ENCODE measurements at regions not wholly inside any gene's neighbourhood (a gene's known extent, or its start where the extent isn't known, plus 50 kb on each side); places are given as distances from the start of the nearest gene placed in this dataset.
"Not testable (repeated sequence)": the region's sequence is repeated elsewhere in the genome, so short reads cannot be mapped to it uniquely, and the experiment has no call there.

DNA sequence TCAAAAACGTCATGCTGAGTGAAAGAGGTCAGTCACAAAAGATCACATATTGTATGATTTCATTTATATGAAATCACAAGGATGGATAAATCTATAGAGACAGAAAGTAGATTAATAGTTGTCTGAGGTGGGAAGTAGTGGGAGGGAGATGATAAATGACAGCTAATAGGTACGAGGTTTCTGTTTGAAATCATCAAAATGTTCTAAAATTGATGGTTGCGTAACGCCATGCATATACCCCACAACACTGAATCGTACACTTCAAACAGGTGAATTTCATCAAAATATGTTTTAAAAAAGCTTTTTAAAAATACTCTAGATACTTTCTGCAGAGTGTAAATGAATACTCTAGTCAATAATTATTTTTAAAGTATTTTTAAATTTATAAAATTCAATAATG is 303.0 kb upstream of the STAC start:
- in situ Hi-C loops (cut with MboI; ENCODE audit: low pct_unique_long_range_greater_than_20kb, low sequenced_read_pairs, unreplicated experiment): no loop called here
- TF ChIP-seq, protein P1, sequence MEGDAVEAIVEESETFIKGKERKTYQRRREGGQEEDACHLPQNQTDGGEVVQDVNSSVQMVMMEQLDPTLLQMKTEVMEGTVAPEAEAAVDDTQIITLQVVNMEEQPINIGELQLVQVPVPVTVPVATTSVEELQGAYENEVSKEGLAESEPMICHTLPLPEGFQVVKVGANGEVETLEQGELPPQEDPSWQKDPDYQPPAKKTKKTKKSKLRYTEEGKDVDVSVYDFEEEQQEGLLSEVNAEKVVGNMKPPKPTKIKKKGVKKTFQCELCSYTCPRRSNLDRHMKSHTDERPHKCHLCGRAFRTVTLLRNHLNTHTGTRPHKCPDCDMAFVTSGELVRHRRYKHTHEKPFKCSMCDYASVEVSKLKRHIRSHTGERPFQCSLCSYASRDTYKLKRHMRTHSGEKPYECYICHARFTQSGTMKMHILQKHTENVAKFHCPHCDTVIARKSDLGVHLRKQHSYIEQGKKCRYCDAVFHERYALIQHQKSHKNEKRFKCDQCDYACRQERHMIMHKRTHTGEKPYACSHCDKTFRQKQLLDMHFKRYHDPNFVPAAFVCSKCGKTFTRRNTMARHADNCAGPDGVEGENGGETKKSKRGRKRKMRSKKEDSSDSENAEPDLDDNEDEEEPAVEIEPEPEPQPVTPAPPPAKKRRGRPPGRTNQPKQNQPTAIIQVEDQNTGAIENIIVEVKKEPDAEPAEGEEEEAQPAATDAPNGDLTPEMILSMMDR (IDR thresholded peaks at IDR 0.05; ENCODE audit: extremely low read depth, insufficient read depth, missing control alignments): no peak
- no peak for DNase-seq (ENCODE audit: low spot score)

DNA sequence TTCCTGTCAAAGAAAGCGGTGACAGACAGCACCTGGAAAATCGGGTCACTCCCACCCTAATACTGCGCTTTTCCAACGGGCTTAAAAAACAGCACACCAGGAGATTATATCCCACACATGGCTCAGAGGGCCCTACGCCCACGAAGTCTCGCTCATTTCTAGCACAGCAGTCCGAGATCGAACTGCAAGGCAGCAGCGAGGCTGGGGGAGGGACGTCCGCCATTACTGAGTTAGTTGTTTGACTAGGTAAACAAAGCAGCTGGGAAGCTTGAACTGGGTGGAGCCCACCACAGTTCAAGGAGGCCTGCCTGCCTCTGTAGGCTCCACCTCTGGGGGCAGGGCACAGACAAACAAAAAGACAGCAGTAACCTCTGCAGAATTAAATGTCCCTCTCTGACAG is 297.3 kb upstream of the STAC start:
- DNase-seq (ENCODE audit: low spot score); in situ Hi-C loops (cut with MboI; ENCODE audit: low pct_unique_long_range_greater_than_20kb, low sequenced_read_pairs, unreplicated experiment): not testable (repeated sequence)

DNA sequence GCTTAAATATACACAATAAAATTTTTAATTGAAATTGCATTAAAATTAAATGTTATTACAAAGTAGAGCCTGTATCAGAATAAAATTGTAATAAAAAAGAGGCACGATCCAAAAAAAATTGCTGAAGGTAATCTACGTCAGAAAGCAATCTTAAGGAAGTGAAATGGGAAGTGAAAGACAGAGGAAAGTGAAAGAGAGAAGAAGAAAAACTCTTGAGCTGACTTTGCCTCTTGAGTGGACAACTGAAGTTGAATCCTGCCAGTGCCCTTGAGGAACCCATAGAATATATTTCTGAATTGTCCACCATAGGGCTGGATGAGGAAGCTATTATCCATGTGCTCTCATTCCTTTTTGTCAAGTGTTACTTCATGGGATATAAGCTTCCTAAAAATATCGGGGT is 285.1 kb upstream of the STAC start:
- no peak for DNase-seq (ENCODE audit: low spot score)
- TF ChIP-seq, protein P1 (IDR thresholded peaks at IDR 0.05; ENCODE audit: extremely low read depth, insufficient read depth, missing control alignments): no peak
- in situ Hi-C loops (cut with MboI; ENCODE audit: low pct_unique_long_range_greater_than_20kb, low sequenced_read_pairs, unreplicated experiment): no loop called here

DNA sequence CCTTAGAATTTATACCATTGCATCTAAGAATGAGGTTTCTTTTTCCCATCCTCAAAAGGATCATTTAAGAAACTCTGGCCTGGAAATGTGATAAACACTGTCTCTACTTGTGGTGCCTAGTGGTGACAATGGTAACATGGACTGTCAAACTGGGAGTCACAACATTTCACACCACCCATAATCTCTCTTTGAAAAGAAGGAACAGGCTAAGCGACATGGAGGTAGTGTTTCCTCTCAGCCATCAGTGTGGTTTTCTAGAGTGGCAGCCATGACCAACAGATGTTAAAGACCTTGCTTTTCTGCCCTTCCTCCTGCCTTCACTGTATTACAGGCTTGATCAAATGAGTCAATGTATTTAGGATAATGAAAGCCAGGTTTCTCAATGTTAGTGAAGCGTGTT is 283.1 kb upstream of the STAC start:
- no peak for DNase-seq (ENCODE audit: low spot score)
- in situ Hi-C loops (cut with MboI; ENCODE audit: low pct_unique_long_range_greater_than_20kb, low sequenced_read_pairs, unreplicated experiment): no loop called here
- TF ChIP-seq, protein P1 (IDR thresholded peaks at IDR 0.05; ENCODE audit: extremely low read depth, insufficient read depth, missing control alignments): no peak

DNA sequence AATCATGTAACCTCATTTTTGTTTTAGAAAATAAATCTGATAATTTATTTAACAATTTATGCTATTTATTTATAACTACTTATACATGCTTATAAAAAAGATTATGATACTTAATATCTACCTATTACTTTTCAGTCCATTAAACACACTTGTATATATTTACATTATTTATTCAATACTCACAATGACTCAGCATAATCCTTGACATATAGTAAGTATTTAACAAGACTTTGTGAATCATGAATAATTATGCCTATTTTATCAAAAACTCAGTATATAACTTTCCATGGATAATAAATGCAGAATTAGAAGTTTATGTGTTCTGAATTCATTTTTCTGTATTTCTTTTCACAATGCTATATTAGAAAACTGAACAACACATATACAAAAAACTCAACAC is 266.0 kb upstream of the STAC start:
- in situ Hi-C loops (cut with MboI; ENCODE audit: low pct_unique_long_range_greater_than_20kb, low sequenced_read_pairs, unreplicated experiment): no loop called here
- TF ChIP-seq, protein P1 (IDR thresholded peaks at IDR 0.05; ENCODE audit: extremely low read depth, insufficient read depth, missing control alignments): no peak
- no peak for DNase-seq (ENCODE audit: low spot score)

DNA sequence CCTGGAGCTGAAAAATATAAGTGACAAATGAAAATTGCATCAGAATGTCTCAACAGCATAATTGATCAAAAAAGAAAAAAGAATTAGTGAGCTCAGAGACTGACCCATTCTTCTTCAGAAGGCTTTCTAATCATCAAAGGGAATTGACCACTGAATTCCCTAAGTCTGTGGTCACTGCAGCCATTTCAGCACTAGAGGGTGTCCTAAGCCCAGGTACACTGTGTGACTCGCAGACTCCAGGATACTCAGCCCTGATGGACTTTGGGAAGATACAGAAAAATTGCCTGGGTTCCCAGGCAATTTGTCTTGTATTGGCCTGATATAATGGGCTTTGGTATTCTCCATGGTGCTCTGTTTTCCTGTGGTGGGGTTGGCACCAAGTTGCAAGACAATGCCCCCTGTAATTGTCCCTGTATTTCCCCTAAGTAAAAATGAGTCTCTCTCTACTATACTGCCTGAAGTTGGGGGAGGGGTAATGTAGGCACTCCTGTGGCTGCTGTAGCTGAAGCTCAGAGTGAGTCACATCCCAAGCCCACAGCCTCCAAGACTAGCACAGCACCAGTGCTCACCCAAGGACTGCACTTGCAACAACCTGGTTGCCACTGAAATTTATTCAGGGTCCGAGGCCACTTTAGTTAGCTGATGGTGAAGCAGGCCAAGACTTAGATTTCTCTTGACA is 256.0 kb upstream of the STAC start:
- TF ChIP-seq, protein P1 (IDR thresholded peaks at IDR 0.05; ENCODE audit: extremely low read depth, insufficient read depth, missing control alignments): no peak
- in situ Hi-C loops (cut with MboI; ENCODE audit: low pct_unique_long_range_greater_than_20kb, low sequenced_read_pairs, unreplicated experiment): no loop called here
- DNase-seq (ENCODE audit: low spot score): no peak

DNA sequence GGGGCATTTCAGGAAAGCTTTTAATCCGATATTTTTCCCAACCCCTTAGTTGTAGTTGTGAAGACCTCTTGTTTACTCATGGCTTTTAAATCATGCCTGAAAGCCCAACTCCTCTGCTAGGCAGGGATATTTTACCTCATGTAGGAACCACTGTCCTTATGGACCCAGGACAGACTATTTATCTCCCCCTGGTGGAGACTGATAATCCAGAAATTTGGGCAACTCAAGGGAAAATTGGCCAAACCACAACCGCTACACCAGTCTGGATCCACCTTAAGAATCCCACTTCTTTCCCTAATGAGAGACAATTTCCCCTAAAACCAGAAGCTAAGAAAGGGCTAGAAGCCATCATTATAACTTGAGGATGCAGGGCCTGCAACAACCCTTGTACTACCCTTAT is 248.1 kb upstream of the STAC start:
- TF ChIP-seq, protein P1 (IDR thresholded peaks at IDR 0.05; ENCODE audit: extremely low read depth, insufficient read depth, missing control alignments): no peak
- DNase-seq (ENCODE audit: low spot score): no peak
- in situ Hi-C loops (cut with MboI; ENCODE audit: low pct_unique_long_range_greater_than_20kb, low sequenced_read_pairs, unreplicated experiment): no loop called here
